HepG2 (cell line): ENCODE measurements at regions not wholly inside any gene's neighbourhood (a gene's known extent, or its start where the extent isn't known, plus 50 kb on each side); places are given as distances from the start of the nearest gene placed in this dataset.
A peak's percentile ranks its signal among the peaks of the same experiment; 100 is the strongest.

Experiments used
- CBX1 ChIP-seq: IDR thresholded peaks from one replicate; pipeline ENCODE4 v1.6.1; 2016; ENCODE audit warnings: antibody characterized with exemption, low read depth
- FOSL2 ChIP-seq: sonication (generic); formaldehyde crosslinking; IDR thresholded peaks from 2 replicates; pipeline ENCODE4 v1.4.0; 2020; ENCODE audit warnings: missing genetic modification reagents
- GATA4 ChIP-seq: sonication (generic); IDR thresholded peaks from 2 replicates; pipeline ENCODE4 v1.6.1; 2016; ENCODE audit warnings: antibody characterized with exemption, low read depth, borderline replicate concordance
- HMG20A ChIP-seq: IDR thresholded peaks from 2 replicates; pipeline ENCODE4 v1.6.1; 2016; ENCODE audit warnings: borderline replicate concordance
- HNF4G ChIP-seq, 2 experiments: sonication (generic) in 1 of 2; formaldehyde crosslinking in 1 of 2; IDR thresholded peaks; 2 replicates each; pipeline versions ENCODE4 v1.4.0 to v1.6.1; 2011 to 2020; ENCODE audit warnings: borderline replicate concordance in 2 of 2, low read depth in 2 of 2, mild to moderate bottlenecking in 2 of 2, low read length in 1 of 2, missing genetic modification reagents in 1 of 2, moderate library complexity in 1 of 2
- KDM1A ChIP-seq: IDR thresholded peaks from 2 replicates; pipeline ENCODE4 v1.6.1; 2016; ENCODE audit warnings: missing compliant biosample characterization
- KDM5B ChIP-seq: sonication (generic); formaldehyde crosslinking; IDR thresholded peaks from 2 replicates; pipeline ENCODE4 v1.4.0; 2020; ENCODE audit warnings: missing genetic modification reagents, mild to moderate bottlenecking, borderline replicate concordance
- KMT2A ChIP-seq: sonication (generic); formaldehyde crosslinking; IDR thresholded peaks from 2 replicates; pipeline ENCODE4 v1.4.0; 2020; ENCODE audit warnings: missing genetic modification reagents
- POGZ ChIP-seq: sonication (generic); formaldehyde crosslinking; IDR thresholded peaks from 2 replicates; pipeline ENCODE4 v1.4.0; 2020; ENCODE audit warnings: mild to moderate bottlenecking, missing genetic modification reagents
- RELA ChIP-seq: sonication (generic); formaldehyde crosslinking; IDR thresholded peaks from 2 replicates; pipeline ENCODE4 v1.4.0; 2020; ENCODE audit warnings: missing genetic modification reagents
- SAFB2 ChIP-seq: sonication (generic); formaldehyde crosslinking; IDR thresholded peaks from 2 replicates; pipeline ENCODE4 v1.5.1; 2020; ENCODE audit warnings: missing genetic modification reagents, low read depth, mild to moderate bottlenecking, borderline replicate concordance
- SALL1 ChIP-seq: sonication (generic); formaldehyde crosslinking; IDR thresholded peaks from 2 replicates; pipeline ENCODE4 v1.8.0; 2022; ENCODE audit warnings: mild to moderate bottlenecking, missing genetic modification reagents
- YEATS4 ChIP-seq: sonication (generic); formaldehyde crosslinking; IDR thresholded peaks from 2 replicates; pipeline ENCODE4 v1.4.0; 2020; ENCODE audit warnings: missing genetic modification reagents, borderline replicate concordance
- ZNF251 ChIP-seq: sonication (generic); formaldehyde crosslinking; IDR thresholded peaks from 2 replicates; pipeline ENCODE4 v1.9.0; 2021; ENCODE audit warnings: mild to moderate bottlenecking, missing genetic modification reagents
- ZNF282 ChIP-seq: fragments of 450-650 bp; IDR thresholded peaks from 2 replicates; pipeline ENCODE4 v1.6.1; 2018; ENCODE audit not compliant: partially characterized antibody
- ZNF792 ChIP-seq: IDR thresholded peaks from 2 replicates; pipeline ENCODE4 v1.6.1; 2016
- TF ChIP-seq, protein P1 (sequence below): sonication (generic); formaldehyde crosslinking; IDR thresholded peaks from 2 replicates; pipeline ENCODE4 v1.4.0; 2020; ENCODE audit warnings: mild to moderate bottlenecking, missing genetic modification reagents
- TF ChIP-seq, protein P2 (sequence below): sonication (generic); formaldehyde crosslinking; conservative IDR thresholded peaks from 2 replicates; pipeline ENCODE4 v1.4.0; 2020; ENCODE audit warnings: mild to moderate bottlenecking, missing genetic modification reagents, moderate library complexity
- TF ChIP-seq, protein P3 (sequence below): sonication (generic); formaldehyde crosslinking; IDR thresholded peaks from 2 replicates; pipeline ENCODE4 v1.4.0; 2020; ENCODE audit warnings: missing genetic modification reagents, borderline replicate concordance
- TF ChIP-seq, protein P4 (sequence below): sonication (generic); formaldehyde crosslinking; IDR thresholded peaks from 2 replicates; pipeline ENCODE4 v1.8.1; 2023; ENCODE audit warnings: mild to moderate bottlenecking, missing genetic modification reagents

DNA sequence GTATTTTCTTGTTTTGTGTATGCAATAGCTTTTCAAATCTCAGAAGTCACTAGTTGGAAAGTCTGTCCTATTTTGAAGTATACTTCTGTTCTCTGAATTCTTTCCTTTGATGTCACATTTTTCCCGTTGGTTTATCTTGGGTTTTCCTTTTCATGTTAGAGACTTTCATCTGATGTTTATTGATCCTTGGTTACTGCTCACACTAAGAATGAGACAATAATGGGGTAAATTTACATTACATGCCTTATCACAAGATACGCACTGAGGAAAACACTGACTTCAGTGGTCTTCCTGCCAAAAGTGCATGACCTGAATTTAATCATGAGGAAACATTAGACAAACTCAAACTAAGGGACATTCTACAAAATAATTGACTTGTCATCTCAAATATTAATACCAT, 63.5 kb upstream of the C1GALT1 start (continued):
- TF ChIP-seq, protein P1, sequence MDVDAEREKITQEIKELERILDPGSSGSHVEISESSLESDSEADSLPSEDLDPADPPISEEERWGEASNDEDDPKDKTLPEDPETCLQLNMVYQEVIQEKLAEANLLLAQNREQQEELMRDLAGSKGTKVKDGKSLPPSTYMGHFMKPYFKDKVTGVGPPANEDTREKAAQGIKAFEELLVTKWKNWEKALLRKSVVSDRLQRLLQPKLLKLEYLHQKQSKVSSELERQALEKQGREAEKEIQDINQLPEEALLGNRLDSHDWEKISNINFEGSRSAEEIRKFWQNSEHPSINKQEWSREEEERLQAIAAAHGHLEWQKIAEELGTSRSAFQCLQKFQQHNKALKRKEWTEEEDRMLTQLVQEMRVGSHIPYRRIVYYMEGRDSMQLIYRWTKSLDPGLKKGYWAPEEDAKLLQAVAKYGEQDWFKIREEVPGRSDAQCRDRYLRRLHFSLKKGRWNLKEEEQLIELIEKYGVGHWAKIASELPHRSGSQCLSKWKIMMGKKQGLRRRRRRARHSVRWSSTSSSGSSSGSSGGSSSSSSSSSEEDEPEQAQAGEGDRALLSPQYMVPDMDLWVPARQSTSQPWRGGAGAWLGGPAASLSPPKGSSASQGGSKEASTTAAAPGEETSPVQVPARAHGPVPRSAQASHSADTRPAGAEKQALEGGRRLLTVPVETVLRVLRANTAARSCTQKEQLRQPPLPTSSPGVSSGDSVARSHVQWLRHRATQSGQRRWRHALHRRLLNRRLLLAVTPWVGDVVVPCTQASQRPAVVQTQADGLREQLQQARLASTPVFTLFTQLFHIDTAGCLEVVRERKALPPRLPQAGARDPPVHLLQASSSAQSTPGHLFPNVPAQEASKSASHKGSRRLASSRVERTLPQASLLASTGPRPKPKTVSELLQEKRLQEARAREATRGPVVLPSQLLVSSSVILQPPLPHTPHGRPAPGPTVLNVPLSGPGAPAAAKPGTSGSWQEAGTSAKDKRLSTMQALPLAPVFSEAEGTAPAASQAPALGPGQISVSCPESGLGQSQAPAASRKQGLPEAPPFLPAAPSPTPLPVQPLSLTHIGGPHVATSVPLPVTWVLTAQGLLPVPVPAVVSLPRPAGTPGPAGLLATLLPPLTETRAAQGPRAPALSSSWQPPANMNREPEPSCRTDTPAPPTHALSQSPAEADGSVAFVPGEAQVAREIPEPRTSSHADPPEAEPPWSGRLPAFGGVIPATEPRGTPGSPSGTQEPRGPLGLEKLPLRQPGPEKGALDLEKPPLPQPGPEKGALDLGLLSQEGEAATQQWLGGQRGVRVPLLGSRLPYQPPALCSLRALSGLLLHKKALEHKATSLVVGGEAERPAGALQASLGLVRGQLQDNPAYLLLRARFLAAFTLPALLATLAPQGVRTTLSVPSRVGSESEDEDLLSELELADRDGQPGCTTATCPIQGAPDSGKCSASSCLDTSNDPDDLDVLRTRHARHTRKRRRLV (CRISPR knock-in tag): no peak
- TF ChIP-seq KMT2A (CRISPR knock-in tag) (no peak), POGZ (CRISPR knock-in tag) (peak; percentile 18; the same call in 1 of the 2 replicates), SALL1 (peak; percentile 48; the same call in 1 of the 2 replicates), KDM5B (CRISPR knock-in tag) (no peak), KDM1A (0 out of 2 replicates have a peak, but pooled peaks have one; percentile 35), YEATS4 (CRISPR knock-in tag) (no peak), HNF4G (IDR thresholded peaks at IDR 0.05; ENCODE audit: borderline replicate concordance, low read depth, low read length) (no peak), HNF4G (CRISPR knock-in tag; IDR thresholded peaks at IDR 0.05; ENCODE audit: borderline replicate concordance, low read depth) (no peak), HMG20A (CRISPR knock-in tag) (peak; percentile 99), ZNF251 (CRISPR knock-in tag) (no peak), CBX1 (no peak), ZNF792 (CRISPR knock-in tag) (0 out of 2 replicates have a peak, but pooled peaks have one; percentile 17), FOSL2 (peak; percentile 55; the same call in 1 of the 2 replicates), SAFB2 (CRISPR knock-in tag) (no peak), GATA4 (peak; percentile 99), RELA (no peak), ZNF282 (no peak)
- TF ChIP-seq, protein P2, sequence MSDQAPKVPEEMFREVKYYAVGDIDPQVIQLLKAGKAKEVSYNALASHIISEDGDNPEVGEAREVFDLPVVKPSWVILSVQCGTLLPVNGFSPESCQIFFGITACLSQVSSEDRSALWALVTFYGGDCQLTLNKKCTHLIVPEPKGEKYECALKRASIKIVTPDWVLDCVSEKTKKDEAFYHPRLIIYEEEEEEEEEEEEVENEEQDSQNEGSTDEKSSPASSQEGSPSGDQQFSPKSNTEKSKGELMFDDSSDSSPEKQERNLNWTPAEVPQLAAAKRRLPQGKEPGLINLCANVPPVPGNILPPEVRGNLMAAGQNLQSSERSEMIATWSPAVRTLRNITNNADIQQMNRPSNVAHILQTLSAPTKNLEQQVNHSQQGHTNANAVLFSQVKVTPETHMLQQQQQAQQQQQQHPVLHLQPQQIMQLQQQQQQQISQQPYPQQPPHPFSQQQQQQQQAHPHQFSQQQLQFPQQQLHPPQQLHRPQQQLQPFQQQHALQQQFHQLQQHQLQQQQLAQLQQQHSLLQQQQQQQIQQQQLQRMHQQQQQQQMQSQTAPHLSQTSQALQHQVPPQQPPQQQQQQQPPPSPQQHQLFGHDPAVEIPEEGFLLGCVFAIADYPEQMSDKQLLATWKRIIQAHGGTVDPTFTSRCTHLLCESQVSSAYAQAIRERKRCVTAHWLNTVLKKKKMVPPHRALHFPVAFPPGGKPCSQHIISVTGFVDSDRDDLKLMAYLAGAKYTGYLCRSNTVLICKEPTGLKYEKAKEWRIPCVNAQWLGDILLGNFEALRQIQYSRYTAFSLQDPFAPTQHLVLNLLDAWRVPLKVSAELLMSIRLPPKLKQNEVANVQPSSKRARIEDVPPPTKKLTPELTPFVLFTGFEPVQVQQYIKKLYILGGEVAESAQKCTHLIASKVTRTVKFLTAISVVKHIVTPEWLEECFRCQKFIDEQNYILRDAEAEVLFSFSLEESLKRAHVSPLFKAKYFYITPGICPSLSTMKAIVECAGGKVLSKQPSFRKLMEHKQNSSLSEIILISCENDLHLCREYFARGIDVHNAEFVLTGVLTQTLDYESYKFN (CRISPR knock-in tag): peak; percentile 85
- TF ChIP-seq, protein P3, sequence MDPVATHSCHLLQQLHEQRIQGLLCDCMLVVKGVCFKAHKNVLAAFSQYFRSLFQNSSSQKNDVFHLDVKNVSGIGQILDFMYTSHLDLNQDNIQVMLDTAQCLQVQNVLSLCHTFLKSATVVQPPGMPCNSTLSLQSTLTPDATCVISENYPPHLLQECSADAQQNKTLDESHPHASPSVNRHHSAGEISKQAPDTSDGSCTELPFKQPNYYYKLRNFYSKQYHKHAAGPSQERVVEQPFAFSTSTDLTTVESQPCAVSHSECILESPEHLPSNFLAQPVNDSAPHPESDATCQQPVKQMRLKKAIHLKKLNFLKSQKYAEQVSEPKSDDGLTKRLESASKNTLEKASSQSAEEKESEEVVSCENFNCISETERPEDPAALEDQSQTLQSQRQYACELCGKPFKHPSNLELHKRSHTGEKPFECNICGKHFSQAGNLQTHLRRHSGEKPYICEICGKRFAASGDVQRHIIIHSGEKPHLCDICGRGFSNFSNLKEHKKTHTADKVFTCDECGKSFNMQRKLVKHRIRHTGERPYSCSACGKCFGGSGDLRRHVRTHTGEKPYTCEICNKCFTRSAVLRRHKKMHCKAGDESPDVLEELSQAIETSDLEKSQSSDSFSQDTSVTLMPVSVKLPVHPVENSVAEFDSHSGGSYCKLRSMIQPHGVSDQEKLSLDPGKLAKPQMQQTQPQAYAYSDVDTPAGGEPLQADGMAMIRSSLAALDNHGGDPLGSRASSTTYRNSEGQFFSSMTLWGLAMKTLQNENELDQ (CRISPR knock-in tag): no peak
- TF ChIP-seq, protein P4, sequence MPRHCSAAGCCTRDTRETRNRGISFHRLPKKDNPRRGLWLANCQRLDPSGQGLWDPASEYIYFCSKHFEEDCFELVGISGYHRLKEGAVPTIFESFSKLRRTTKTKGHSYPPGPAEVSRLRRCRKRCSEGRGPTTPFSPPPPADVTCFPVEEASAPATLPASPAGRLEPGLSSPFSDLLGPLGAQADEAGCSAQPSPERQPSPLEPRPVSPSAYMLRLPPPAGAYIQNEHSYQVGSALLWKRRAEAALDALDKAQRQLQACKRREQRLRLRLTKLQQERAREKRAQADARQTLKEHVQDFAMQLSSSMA: no peak
